ENCODE measurements at regions not wholly inside any gene's neighbourhood (a gene's known extent, or its start where the extent isn't known, plus 50 kb on each side); places are given as distances from the start of the nearest gene placed in this dataset.
"Not testable (repeated sequence)": the region's sequence is repeated elsewhere in the genome, so short reads cannot be mapped to it uniquely, and the experiment has no call there.

- DNase-seq, ATAC-seq: not testable (repeated sequence)
Observed at GRCh38 chr2:111551428-111551827, 332.6 kb downstream of the ANAPC1 start.

GRCh38 chr2:111552625-111553024 lies 331.4 kb downstream of the ANAPC1 start:
- peak; percentile 26 to 41 for ATAC-seq
- intact Hi-C loops (cut with DNase I); DNase-seq: not testable (repeated sequence)

More at GRCh38 chr2:111551428-111551827, 332.6 kb downstream of the ANAPC1 start:
- intact Hi-C loops (cut with DNase I) = not testable (repeated sequence)

GRCh38 chr2:111559301-111559700 lies 324.7 kb downstream of the ANAPC1 start:
- intact Hi-C loops (cut with DNase I); DNase-seq; ATAC-seq: not testable (repeated sequence)

DNA sequence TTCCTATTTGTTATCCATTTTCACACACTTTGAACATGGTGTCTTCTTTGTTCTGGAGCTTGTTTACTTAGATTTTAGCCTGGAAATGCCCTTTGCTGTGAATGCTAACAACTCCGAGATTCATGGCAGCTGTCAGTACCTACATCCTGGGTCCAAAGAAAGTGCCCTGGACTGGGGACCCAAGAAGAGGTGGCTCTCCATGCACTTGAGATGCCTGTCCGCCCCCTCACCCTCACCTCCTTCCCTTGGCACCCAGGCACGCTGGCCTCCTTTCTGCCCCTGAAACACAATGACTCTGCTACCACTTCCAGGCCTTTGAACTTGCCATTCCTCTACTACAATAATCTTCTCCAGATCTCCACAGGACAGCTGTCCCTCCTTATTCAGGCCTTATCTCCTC lies 324.2 kb downstream of the ANAPC1 start:
- ATAC-seq; intact Hi-C loops (cut with DNase I); DNase-seq: not testable (repeated sequence)

DNA sequence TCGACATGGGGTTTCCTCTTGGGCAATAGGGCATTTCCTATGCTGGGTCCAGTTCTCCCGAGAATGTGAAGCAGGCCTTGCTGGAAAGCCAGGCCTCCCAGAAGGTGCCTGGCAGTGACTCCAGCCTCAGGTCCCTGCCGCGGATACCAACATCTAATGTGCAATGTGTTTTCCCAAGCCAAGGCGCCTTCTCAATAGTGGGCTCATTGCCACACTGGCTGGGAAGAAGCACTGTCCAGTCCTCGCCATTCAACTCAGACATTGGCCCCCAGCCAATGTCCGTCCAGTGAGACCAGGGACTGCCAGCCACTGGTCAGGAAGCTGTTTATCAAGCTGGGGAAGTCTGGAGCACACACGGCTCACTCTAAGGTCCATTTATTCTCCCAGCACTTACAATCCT lies 317.9 kb downstream of the ANAPC1 start:
- ATAC-seq = peak; percentile 94 to 96
- intact Hi-C loops (cut with DNase I) = not testable (repeated sequence)
- DNase-seq = peak; percentile 79

DNA sequence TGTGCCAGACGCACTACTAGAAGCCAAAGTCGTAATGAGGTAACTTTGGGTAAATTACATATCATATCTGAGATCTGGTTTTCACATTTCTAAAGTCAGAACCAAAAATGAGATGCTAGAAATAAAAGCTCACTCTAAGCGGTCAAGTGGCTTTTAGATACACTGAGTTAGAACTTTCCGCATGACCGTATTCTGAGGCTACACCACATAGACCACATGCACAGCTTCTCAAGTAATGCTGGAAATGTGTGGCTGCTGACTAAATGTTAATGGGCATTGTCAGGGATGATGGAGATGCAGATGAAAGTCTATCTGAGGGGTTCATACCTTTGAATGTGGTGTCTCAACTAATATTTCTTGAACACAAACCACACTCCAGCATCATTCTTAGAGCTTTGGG lies 316.8 kb downstream of the ANAPC1 start:
- intact Hi-C loops (cut with DNase I); ATAC-seq; DNase-seq: not testable (repeated sequence)

- DNase-seq; ATAC-seq; intact Hi-C loops (cut with DNase I): not testable (repeated sequence)
Observed at GRCh38 chr2:111569356-111570199, 314.4 kb downstream of the ANAPC1 start.

GRCh38 chr2:111570300-111571114 lies 313.5 kb downstream of the ANAPC1 start:
- DNase-seq; intact Hi-C loops (cut with DNase I): not testable (repeated sequence)
- ATAC-seq = peak in 1 of 2 donors; percentile 47

GRCh38 chr2:111574803-111575202 lies 309.2 kb downstream of the ANAPC1 start:
- intact Hi-C loops (cut with DNase I); ATAC-seq; DNase-seq: not testable (repeated sequence)

DNA sequence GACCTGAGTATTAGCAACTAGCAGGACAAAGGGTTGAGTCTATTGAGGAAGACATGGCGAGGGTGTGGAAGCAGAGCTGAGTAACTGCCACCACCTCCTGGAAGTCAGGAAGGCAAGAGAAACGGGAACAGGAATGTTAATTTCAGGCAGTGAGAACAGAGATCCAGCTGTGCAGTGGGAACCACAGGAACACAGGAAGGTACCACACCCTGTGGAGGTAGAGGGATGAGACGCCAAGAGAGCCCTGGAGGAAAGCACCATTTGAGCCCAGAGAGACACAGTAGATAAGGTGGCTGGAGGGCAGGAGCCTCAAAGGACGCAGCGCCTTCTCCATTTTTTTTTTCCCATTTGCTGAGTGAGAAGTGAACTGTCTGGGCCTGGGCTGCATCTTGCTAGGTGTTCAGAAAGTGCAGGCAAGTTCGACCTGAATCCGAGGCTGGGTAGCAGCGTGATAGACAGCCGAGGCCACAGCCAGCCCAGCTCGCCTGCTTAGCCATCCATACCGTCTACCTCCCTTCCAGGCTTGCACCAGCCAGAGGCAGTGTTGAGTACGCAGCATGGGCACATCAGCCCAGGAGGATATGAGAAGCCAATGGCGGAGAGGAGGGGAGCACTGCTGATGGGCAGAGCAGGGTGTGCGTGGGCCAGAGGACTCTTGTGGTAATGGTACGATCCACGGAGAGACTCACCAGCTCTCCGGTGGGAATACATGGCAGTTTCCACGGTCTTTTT lies 306.7 kb downstream of the ANAPC1 start:
- intact Hi-C loops (cut with DNase I); ATAC-seq; DNase-seq: not testable (repeated sequence)

DNA sequence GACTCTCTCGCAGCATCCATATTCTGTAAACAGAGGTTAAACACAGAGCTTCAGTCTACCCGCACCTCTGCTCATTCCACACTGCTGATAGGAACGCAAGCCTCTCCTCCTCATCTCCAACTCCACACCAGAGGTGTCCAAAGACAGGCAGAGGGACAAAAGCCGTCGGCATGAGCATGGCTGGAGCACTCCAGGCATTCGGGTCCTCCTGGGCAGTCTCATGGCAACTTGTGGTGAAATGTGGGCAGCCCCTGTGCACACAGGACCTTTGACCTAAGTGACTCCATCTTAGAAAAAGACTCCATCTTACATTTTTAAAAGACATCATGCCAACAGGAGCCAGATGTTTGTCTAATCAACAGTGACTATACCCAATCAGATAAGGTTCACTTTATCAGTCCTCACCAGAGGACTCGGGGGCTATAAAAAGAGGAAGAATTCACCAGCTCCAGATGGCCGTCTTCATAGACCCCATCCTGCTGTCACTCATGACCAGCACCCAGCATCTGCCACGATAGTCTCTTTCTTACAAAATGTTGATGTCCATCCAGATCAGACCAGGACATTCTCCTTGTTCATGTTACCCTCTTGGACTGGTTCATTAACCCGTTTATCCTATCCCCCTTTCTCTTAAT lies 304.4 kb downstream of the ANAPC1 start:
- ATAC-seq; intact Hi-C loops (cut with DNase I): not testable (repeated sequence)

GRCh38 chr2:111580616-111581015 lies 303.4 kb downstream of the ANAPC1 start:
- ATAC-seq; intact Hi-C loops (cut with DNase I); DNase-seq: not testable (repeated sequence)

More for the DNA sequence above, 304.4 kb downstream of the ANAPC1 start:
- DNase-seq = peak; percentile 19

GRCh38 chr2:111582090-111582489 lies 301.9 kb downstream of the ANAPC1 start:
- ATAC-seq; DNase-seq; intact Hi-C loops (cut with DNase I): not testable (repeated sequence)

DNA sequence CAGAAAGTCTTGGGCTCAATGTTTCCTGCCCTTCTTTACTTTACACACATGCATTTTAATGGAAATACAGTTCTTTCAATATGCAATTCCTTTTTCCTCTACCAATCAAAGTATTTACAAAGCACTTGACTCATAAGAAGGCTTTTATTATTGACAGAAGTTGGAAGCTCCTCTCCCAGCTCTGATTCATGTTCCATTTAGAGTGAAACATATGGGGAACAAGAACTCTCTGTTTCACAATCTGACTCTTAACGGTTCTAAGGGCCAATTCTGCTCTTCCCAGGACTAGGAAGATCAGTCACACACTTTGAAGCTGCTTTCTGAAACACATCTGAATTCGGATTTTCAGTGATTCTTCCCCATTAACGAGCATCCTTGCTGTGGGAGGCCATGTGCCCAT lies 300.5 kb downstream of the ANAPC1 start:
- intact Hi-C loops (cut with DNase I); DNase-seq; ATAC-seq: not testable (repeated sequence)

DNA sequence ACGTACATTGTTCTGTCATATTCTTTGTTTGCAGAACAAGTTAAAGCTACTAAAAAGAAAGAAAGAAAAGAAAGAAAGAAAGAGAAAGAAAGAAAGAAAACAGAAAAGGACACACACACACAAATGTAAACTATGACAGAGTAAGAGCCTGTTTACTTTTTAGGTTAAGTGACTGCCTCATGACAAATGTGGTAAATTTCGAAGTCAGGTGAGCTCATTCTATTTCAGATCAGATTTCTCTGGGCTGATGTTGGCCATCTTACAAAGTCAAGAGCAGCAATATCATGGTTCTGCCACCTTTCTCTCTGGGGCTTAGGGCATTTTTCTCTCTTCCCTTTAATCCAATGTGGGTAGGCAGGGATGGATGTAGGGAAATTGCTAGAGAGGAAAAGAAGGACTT lies 299.5 kb downstream of the ANAPC1 start:
- ATAC-seq; intact Hi-C loops (cut with DNase I); DNase-seq: not testable (repeated sequence)

- ATAC-seq = peak; percentile 27 to 47
- DNase-seq; intact Hi-C loops (cut with DNase I): not testable (repeated sequence)
Observed at GRCh38 chr2:111584950-111585349, 299.0 kb downstream of the ANAPC1 start.

GRCh38 chr2:111586014-111586413 lies 298.0 kb downstream of the ANAPC1 start:
- ATAC-seq = peak; percentile 57 to 72
- DNase-seq; intact Hi-C loops (cut with DNase I): not testable (repeated sequence)

DNA sequence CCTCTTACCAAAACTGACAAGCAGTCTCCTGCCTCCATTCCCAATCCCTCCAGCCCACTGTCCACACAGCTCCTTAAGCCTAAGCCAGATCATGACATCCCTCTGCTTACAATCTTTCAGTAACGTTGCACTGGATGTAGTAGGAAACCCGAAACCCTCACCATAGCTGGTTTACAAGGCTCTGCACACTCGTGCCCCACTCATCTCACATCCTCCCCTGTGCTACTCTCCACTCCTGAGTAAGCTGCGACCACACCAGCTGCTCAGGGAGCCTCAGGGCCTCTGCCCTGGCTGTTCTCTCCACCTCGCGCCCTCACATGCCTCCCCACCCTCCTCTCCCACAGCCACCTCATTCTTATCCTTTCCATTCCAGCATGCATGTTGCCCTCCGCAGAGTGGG lies 288.9 kb downstream of the ANAPC1 start:
- DNase-seq; ATAC-seq; intact Hi-C loops (cut with DNase I): not testable (repeated sequence)
